Stimulated activated CD8-positive, alpha-beta memory T cell treated with anti-CD3 and anti-CD28 coated beads, Interleukin-15, amount 100 ng/mL, for 4 hours (primary cell): ENCODE measurements at regions not wholly inside any gene's neighbourhood (a gene's known extent, or its start where the extent isn't known, plus 50 kb on each side); places are given as distances from the start of the nearest gene placed in this dataset.
"Not testable (repeated sequence)": the region's sequence is repeated elsewhere in the genome, so short reads cannot be mapped to it uniquely, and the experiment has no call there.

Source experiments
- DNase-seq, 2 donors: peaks; one replicate each; pipeline ENCODE4 v3.0.0-alpha.2; 2020; ENCODE audit warnings: low read depth in 2 of 2

- DNase-seq: not testable (repeated sequence)
These were observed 183.0 kb downstream of the HACE1 start for GRCh38 chr6:104676679-104677078.

- DNase-seq: not testable (repeated sequence)
These were observed 184.6 kb downstream of the HACE1 start for GRCh38 chr6:104675161-104675560.

- DNase-seq: not testable (repeated sequence)
These were observed 186.6 kb downstream of the HACE1 start for GRCh38 chr6:104673078-104673477.

GRCh38 chr6:104671591-104671891 lies 188.2 kb downstream of the HACE1 start:
- not testable (repeated sequence) for DNase-seq

GRCh38 chr6:104670834-104671590 lies 188.7 kb downstream of the HACE1 start:
- not testable (repeated sequence) for DNase-seq

GRCh38 chr6:104669483-104669882 lies 190.2 kb downstream of the HACE1 start:
- no peak for DNase-seq

GRCh38 chr6:104656235-104656634 lies 203.5 kb downstream of the HACE1 start:
- DNase-seq: no peak

- no peak for DNase-seq
These were observed 205.9 kb downstream of the HACE1 start for GRCh38 chr6:104653781-104654180.

GRCh38 chr6:104648347-104648746 lies 211.4 kb downstream of the HACE1 start:
- DNase-seq: no peak

- DNase-seq: no peak
These were observed 214.9 kb downstream of the HACE1 start for GRCh38 chr6:104644848-104645247.

- no peak for DNase-seq
These were observed 216.8 kb downstream of the HACE1 start for GRCh38 chr6:104642871-104643270.

GRCh38 chr6:104640761-104641160 lies 219.0 kb downstream of the HACE1 start:
- DNase-seq: no peak

GRCh38 chr6:104640150-104640700 lies 219.5 kb downstream of the HACE1 start:
- no peak for DNase-seq

GRCh38 chr6:104639668-104640067 lies 220.1 kb downstream of the HACE1 start:
- DNase-seq: no peak

GRCh38 chr6:104638841-104639290 lies 220.9 kb downstream of the HACE1 start:
- no peak for DNase-seq

- DNase-seq: no peak
These were observed 226.6 kb downstream of the HACE1 start for GRCh38 chr6:104633125-104633524.

- DNase-seq: no peak
These were observed 227.1 kb downstream of the HACE1 start for GRCh38 chr6:104632588-104632987.

GRCh38 chr6:104630955-104631354 lies 228.8 kb downstream of the HACE1 start:
- no peak for DNase-seq

GRCh38 chr6:104630522-104630921 lies 229.2 kb downstream of the HACE1 start:
- DNase-seq: no peak

GRCh38 chr6:104629826-104630225 lies 229.9 kb downstream of the HACE1 start:
- no peak for DNase-seq

- DNase-seq: no peak
These were observed 234.2 kb downstream of the HACE1 start for GRCh38 chr6:104625536-104625935.

GRCh38 chr6:104623052-104623690 lies 236.5 kb downstream of the HACE1 start:
- no peak for DNase-seq

- DNase-seq: no peak
These were observed 238.3 kb downstream of the HACE1 start for GRCh38 chr6:104621396-104621795.
